ENCODE measurements at regions not wholly inside any gene's neighbourhood (a gene's known extent, or its start where the extent isn't known, plus 50 kb on each side); places are given as distances from the start of the nearest gene placed in this dataset.
A peak's percentile ranks its signal among the peaks of the same experiment; 100 is the strongest.
"Not testable (repeated sequence)": the region's sequence is repeated elsewhere in the genome, so short reads cannot be mapped to it uniquely, and the experiment has no call there.

DNA sequence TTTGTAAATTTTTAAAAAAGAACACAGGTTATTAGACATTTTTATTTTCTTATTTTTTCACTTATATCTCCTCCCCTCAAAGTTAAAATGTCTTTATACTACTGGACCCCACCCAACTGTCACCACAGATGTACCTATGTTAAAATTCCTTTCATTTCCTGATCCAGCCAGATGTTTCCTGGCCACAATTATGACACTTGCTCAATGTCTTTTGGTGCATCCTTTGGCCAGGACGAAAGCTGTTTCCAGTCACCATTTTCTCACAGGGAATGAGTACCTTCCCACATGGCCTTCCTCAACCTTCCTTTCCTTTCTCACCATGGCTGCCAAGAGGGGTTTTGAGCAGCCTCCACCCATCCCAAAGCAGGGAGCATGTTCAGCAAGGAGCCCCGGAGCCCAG is 365.7 kb upstream of the MAF start:
- DNase-seq, result no peak

DNA sequence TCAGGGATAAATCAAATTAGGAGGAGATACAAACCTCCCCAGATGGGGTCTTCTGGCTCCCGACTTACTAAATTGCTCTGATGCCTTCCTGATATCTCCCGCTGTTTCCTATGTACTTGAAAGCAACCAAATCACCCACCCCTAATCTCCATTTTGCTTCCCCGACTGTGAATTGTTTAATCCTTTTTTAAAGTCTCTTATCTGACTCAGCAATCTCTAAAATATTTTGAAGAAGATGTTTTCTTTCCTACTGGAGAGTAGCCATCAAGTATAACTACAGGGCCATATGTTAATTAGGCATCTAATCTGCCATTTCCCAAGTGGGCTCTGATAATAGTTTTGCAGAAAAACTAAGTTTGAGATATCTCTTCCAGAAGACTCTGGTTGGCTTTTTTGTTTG is 365.2 kb upstream of the MAF start:
- no peak for DNase-seq

DNA sequence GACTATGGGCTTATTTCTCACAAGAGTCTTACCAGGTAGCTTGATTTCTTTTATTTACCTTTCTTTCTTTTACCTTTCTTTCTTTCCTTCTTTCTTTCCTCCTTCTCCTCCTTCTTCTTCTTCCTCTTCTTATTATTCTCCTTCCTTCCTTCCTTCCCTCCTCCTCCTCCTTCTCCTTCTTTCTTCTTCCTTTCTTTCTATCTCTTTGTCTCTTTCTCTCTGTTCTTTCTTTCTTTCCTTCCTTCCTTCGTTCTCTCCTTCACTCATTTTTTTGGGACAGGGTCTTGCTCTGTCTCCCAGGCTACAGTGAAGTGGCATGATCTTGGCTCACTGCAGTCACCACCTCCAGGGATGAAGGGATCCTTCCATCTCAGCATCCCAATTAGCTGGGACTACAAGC is 363.6 kb upstream of the MAF start:
- DNase-seq, result no peak

DNA sequence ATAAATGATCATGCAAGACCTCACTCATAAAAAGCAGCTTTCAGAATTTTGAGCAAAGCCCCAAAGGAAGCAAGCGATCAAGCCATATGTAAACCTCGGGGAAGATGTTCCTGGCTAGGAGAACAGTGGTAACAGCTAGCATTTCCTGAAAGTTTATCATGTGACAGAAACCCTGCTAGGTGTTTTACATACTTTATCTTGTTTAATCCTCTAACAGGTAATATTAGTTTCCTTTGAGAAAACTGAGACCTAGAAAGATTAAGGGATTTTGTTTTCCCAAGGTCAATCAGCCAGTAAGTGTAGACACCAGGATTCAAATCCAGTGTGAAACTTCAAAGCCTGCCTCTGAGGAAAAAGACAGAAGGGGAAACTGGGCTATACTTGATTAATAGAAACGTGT is 362.4 kb upstream of the MAF start:
- no peak for DNase-seq

- DNase-seq, result no peak
Observed at GRCh38 chr16:79959226-79959625, 358.7 kb upstream of the MAF start.

DNA sequence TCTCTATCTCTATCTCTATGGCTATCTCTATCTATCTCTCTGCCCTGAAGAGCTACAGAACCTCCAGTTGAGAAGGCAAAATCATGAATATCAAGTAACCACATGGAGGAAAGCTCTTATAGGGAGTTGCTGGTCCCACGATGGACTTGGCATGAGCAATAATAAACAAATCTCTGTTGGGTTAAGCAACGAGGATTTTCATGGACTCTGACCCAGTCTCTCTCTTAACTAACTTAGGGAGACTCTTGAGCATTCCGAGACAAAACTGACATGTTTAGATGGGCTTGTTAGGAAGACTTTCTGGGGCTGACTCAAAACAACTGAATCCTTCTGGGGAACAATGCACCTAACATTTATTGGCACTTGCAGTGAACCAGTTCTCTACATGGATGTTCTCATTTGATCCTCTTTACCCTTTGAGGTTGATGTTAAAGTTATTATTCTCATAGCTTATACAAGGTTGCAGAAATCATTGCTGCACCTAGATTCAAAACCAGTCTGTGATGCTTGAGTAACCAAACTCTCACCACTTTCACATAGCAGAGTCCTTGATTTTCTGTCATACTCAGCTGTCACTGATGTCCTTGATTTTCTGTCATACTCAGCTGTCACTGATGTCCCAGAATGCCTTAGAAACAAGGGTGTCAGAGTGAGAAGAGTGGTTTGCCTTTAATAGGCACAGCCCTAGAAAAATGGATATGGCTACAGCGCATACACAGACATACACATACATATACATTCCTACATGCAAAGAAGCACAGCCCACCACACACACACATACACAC is 354.6 kb upstream of the MAF start:
- DNase-seq, result no peak

DNA sequence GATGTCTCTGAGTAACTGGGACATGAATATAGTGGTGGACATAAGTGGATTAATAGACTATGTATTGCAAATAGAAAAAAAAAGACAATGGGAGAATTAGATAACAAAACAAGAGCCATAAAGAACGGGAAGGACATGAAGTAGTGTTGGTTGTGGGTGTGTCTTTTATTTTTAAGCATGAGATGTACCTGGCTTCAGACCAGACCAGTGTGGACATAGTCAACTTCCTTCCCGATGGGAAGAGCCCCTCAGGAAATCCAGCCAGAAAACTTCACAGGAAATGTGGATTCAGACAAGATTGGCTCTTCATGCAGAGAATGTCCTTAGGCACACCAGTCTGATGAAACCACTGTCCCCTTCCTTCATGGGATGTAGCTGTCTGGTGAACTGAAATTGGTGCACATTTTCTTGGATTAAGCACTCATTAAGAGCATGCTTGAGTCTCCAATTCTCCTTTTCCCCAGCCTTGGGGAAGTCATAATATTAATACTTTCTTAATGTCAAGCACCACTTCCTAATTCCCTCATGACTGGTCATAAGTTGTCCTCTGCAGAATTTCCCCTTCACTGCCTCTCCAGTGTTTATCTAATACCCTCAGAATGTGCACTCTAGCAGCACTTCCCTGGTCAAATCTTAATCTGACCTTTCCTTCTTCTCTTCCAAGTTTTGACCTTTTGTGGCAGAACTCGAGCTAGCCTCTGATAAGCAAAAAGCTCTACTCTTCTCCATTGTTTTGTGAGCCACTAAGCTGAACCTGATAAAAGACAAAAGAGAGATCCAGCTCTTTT is 350.6 kb upstream of the MAF start:
- DNase-seq, result peak; percentile 68

GRCh38 chr16:79949417-79949816 is 348.9 kb upstream of the MAF start:
- DNase-seq, result no peak

DNA sequence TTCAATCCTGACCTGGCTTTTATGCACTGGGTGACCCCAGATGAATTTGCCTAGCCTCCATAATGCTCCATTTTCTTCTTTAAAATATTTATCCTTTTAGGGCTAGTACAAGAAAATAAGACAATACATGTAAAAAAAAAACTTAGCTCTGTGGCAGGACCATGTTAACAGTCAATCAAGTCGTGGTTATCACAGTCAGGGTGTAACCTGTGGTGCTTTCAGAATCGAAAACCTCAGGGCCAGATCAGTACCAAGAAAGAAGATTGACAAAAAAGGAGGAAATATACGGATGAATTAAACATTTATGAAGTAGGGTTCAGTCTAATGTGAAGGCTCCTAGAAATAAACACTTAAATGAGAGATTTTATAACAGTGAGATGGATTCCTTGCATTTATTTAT is 347.2 kb upstream of the MAF start:
- DNase-seq, result no peak

DNA sequence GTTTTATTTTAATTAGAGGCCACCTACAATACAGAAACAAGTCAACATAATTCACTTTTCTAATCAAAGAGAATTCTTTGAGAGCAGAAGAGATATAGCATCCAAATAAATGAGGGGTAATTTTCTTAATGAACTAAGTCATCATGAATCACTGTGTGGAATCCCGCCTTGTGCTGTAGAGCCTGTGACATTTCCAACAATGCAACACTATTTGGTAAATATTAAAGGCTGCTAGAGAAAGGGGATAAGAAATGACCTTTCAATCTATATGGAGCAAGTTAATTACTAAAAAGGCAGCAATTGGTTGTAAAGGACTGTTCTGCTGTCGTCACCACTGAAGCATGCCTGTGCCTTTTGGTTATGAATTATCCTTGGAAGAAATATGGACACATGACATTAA is 345.7 kb upstream of the MAF start:
- DNase-seq, result no peak

DNA sequence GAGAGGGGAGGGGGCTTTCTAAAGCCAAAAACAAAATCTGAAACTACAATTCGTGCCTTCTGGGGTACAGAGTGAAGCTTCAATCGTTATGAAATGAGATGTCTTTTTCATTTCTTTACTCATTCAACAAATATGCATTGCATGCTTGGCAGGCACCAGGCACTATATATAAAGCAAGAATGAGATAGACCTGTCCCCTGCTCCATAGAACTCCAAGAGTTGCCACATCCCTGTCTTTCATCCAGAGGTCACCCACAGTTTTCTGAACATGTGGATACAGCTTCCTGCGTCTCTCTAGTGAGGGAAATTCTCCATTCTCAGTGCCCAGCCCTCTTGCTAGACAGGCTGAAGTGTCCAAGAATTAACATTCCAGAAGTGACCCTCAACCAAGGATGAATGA is 343.2 kb upstream of the MAF start:
- DNase-seq, result no peak

- no peak for DNase-seq
Observed at GRCh38 chr16:79938575-79938974, 338.0 kb upstream of the MAF start.

- not testable (repeated sequence) for DNase-seq
Observed at GRCh38 chr16:79937671-79938070, 337.1 kb upstream of the MAF start.

DNA sequence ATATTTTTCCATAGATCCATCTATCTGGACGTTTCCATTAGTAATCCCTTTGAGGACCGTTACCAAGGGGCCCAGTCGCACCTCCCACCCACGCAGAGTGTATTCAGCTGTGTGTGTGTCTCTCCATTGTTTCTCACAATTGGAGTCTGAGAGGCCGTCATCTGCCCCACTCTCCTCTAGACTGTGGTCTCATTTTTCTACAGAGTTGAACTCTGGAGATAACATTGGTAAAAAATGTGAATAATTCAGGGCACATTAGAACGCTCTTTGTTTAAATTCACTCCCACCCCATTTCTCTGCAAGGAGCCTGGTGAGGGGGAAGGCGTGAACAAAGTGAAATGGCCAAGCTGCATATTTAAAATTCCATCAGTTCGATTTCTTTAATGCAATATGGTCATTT is 333.1 kb upstream of the MAF start:
- DNase-seq, result no peak

DNA sequence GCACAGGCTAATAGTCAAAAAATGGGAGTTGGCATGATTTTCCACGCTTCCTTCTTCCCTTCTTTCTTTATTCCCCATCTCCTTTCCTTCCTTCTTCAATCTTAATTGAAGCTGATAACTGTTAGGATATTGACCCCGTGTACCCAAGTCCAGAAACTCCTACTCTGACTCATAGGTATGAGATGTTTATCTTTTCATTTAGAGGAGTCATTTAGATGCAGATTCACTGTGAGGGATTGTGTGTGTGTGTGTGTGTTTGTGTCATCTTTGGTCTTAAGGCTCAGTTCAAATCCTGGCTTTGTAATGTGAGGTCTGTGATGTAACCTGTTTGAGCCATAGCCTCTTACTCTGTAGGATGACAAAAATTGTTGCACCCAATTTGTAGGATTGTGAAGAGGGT is 332.0 kb upstream of the MAF start:
- DNase-seq, result no peak

DNA sequence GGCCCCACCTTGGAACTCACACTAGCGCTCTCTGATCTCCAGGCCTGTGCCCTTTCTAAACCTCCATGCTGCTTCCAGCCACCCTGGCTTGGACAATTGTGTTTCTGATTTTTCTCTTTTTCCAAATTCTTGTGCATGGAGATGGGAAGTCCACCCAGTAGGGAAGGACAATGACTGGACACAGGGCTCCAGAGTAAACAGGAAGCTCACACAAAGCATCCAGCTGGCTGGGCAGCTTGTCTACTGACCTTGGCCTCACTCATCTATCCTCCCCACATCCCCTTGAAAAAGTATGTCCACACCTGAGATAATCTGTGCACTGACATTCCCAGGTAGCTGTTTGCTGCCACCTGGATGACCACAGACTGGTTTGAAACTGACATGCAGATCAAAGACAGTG is 331.2 kb upstream of the MAF start:
- DNase-seq, result no peak

GRCh38 chr16:79929260-79929965 is 328.9 kb upstream of the MAF start:
- no peak for DNase-seq

GRCh38 chr16:79928142-79928873 is 327.8 kb upstream of the MAF start:
- no peak for DNase-seq

- no peak for DNase-seq
Observed at GRCh38 chr16:79926451-79927205, 326.1 kb upstream of the MAF start.

GRCh38 chr16:79923431-79923830 is 322.9 kb upstream of the MAF start:
- no peak for DNase-seq

GRCh38 chr16:79920685-79921084 is 320.1 kb upstream of the MAF start:
- DNase-seq, result no peak

DNA sequence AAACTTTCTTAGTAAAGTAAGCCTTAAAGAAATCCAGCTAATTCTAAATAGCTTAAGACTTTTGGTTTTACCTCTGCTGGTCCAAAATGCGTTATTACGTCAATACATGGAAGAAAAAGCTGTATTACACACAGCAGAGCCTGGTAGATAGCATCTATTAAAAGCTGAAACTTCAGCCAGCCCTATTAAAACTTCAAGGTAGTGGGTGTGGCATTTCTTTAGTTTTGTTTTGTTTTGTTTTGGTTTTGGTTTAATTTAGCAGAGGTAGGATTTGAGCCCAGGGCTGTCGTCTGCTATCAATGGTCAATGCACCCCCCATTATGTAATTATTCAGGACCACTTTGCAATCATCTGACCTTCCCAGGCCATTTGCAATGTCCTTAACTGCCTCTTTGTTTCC is 318.4 kb upstream of the MAF start:
- no peak for DNase-seq

All from inflammatory macrophage treated with lipopolysaccharide for 4 hours (primary cell).